Activated CD4-positive, CD25-positive, alpha-beta regulatory T cell treated with anti-CD3 and anti-CD28 coated beads, Interleukin-2, amount 50 U/mL, for 72 hours (primary cell): ENCODE measurements at regions not wholly inside any gene's neighbourhood (a gene's known extent, or its start where the extent isn't known, plus 50 kb on each side); places are given as distances from the start of the nearest gene placed in this dataset.

ENCODE experiments used
- DNase-seq: peaks from one replicate; pipeline ENCODE4 v3.0.0; 2021

DNA sequence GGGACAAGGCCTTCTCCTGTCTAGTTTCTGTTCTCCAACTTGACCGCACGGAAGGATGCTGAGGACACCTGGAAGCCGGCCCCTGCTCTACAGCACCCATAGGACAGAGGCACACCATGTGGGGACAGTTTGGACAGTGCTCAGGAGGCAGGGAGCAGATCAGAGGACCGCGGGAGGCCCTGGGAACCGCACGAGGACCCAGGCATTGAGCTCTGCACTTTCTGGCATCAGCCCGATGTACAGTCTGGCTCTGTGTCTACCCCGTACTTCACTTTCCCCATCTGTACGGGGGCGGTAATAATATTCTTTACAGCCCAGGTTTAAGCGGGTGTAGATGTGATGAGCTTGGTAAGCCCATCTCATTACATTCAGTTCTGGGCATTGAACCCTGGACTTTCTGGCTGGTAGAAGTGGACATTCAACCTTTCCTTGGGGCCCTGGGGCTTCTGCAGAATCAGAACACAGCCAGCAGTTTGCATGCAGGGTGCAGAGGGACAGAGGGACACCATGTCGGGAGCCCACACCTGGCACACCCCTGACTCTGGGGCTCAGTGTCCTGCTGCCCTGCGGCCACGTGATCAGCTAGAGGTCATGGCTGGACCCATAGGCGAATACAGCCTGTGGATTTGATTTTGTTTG, 258.7 kb downstream of the SEC14L1 start:
- DNase-seq: no peak

DNA sequence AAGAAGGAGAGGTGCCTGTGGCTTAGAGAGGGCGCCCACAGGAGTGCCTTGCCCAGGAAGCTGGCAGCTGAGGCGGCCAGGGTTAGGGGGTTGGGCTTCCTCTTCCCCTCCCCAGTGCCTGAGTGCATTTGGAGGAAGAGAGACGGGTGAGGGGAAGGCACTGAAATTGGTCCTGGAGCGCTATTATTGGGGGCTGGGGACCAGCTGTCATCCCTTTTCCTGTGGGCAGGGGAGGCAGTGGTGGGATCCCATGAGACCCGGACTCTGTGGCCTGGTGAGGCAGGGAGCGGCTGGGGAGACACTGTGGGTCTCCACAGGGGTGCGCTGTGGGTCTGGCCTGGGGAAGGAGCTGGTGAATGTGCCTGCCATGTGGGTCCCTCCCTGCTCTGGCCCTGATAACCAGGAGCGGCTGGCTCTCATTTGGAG, 259.7 kb downstream of the SEC14L1 start:
- peak; percentile 81 for DNase-seq

DNA sequence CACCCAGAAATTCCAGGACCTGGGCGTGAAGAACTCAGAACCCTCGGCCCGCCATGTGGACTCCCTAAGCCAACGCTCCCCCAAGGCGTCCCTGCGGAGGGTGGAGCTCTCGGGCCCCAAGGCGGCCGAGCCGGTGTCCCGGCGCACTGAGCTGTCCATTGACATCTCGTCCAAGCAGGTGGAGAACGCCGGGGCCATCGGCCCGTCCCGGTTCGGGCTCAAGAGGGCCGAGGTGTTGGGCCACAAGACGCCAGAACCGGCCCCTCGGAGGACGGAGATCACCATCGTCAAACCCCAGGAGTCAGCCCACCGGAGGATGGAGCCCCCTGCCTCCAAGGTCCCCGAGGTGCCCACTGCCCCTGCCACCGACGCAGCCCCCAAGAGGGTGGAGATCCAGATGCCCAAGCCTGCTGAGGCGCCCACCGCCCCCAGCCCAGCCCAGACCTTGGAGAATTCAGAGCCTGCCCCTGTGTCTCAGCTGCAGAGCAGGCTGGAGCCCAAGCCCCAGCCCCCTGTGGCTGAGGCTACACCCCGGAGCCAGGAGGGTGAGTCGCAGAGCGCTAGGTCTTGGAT, 261.5 kb downstream of the SEC14L1 start:
- DNase-seq: no peak

DNA sequence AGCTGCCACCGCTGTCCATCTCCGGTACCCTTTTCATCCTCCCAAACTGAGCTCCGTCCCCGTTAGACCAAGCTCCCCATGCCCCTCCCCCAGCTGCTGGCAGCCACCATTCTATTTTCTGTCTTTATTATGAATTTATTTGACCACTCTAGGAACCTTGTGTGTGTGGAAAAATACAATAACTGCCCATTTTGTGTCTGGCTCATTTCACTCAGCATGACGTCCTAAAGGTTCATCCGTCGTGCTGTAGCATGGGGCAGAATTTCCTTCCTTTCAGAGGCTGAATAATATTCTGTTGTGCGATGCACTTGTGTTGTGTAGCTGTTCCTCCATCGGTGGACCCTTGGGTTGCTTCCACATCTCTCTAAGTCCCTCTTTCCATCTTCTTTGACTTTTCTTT, 263.1 kb downstream of the SEC14L1 start:
- DNase-seq: no peak

DNA sequence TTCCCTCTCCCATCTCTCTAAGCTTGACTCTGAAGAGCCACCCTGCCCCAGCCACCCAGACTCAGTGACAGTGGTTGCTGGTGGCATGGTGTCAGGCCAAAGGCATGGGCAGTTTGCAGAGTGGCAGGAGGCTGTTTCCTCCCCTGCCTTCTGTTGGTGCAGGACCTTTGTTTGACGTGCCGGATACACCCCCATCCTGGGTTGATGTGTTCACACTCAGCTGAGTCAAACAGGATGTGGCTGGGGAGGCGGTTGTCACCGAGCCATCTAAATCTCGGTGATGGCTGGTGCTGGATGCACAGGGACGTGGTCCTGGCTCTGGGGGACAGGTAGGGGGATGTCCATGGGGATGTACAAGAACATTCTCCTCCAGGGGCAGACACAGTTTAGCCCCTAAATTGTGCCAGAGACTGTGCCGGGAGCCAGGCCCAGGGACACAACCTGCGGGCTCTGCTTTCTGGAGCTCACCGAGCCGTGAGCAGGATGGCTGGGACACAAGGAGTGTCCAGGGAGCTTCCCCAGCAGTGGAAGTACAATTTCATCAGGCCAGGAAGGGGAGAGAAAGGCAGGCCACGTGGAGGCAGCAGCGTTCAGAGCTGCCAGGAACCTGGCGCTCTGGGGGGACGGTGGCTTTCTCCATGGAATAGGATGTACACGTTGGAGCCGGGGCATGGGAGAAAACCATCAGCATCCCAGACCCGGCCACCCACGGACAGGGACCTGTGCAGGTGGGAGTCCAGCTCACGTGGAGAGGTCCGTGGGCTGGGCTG, 264.2 kb downstream of the SEC14L1 start:
- peak; percentile 78 for DNase-seq

DNA sequence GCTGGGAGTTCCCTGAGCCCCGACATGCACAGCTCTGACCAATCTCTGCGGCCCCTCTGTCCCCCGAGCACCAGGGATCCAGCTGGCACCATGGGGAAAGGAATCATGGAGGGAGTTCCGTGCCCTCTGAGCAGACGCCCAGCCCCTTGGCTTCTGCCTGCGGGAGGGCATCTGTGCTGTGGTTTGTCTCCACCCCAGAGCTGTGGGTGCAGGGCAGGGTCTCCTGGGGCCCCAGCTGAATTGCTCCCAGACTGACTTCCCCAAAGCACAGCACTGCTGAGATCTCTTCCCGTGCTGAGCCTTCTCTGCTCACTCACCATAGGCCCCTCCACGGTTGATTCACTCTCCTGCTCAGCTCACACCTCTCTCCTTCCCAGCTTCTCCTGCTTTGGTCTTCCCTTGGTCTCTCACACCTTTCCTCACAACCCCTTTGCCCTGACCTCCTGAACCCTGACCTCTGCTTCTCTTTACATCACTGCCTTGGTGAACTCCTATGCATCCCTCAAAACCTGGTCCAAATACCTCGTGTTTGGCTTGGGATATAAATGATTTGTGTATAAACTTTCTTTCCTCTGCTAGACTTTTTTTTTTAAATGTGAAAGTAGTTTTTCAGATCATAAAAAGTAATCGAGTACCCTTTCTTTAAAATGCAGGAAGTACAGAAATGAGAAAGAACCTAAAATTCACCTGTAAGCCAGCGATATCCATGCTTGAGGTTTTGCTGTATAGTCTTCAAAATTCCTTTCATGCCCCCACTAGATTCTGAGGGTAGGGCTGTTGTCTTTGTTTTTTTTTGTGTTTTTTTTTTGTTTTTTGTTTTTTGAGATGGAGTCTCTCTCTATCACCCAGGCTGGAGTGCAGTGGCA, 265.3 kb downstream of the SEC14L1 start:
- no peak for DNase-seq

DNA sequence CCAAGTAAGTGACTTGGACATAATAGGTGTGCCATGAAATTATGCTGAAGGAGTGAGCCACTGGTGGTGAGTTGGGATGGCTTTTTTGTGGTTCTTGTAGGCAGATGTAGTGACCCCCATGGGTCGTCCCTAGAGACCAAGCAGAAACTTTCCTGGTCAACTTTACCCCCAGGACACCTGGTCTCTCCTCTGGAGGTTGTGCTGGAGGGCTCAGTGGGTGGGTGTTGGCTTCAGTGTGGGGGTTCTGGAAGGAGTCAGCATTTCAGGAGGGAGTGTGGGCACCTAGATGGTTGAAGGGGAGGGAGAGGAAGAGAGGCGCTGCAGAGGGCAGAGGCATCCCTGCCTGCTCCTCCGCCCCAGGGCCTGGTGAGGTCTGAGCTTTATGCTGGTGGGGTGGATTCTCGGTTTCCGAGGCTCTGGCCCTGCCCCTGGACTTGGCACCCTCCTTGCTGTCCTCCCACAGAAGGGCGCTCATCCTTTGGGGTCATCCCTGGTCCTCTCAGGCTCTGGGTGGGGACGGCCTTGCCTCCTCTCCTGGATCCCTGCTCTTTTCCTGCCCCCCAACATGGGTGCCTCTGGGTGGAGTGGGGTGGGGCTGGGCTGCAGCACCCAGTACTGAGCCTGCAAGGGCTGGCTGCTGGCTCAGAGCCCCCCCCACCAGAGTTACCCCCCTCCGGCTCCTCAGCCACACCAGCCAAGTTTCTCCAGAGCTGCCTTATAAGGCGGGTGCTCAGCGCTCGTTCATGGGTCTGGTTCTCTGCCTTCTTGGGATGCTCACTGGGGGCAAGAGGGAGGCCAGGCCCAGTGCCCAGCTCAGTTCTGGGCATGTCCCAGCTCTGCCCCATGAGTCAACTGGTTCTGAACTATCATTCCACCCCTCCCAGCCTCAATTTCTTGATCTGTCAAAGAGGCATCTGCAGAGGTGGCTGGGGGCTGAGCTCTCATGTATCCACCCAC, 266.8 kb downstream of the SEC14L1 start:
- DNase-seq: no peak

DNA sequence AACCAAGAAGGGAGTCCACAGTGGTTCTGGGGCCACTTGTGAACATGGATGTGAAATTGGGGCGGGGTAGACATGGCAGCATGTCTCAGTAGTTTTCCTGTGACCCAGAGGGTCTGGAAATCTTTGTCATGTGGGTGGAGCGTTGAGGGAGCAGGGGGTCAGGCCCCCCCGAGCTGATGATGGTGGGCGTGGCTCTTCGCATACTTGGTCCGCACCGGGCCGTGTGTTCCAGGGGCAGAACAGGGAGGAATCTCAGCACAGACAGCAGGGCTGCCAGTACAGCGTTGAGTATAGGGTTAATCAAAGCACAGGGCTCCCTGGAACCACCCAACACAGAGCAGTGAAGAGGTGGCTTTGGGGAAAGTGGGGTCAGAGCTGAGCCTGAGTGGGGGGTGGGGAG, 267.5 kb downstream of the SEC14L1 start:
- no peak for DNase-seq

DNA sequence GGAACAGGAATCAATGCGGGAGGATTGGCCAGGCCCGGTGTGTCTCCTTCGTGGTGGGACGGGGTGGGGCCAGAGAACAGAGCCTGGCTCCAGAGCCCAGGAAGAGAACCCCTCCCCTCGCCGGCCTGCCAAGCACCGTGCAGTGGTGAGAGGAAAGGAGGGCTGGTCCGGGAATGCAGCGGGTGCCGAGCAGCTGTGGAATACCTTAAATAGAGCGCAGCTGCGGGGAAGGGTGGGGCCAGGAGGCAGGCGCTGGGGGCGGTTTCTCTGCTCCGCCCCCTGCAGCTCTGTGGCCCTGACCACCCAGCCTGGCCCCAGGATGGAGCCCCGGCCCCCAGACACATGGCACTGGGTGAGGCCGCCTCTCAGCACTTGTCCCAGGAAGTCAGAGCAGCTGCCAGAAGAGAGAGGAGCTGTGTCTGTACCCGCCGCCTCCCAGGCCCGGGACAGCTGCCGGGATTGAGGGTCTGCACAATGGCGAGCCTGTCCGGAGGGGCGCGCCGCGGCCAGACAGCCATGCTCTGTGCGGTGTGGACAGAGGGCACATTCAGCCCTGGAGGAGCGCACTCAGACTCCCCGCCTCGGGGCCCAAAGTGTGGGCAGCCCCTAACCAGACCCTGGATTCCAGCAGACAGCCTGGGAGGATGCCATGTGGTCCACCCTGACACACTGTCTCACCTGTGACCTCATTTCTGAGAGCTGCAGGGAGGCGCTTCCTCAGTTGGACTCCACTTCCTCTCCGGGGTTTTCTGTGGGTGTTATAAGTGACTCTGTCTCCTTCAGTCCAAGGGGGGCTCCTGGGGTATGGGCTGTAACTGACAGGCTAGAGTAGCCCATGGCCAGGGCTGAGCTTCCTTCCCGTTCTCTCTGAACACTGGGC, 268.8 kb downstream of the SEC14L1 start:
- DNase-seq: no peak

DNA sequence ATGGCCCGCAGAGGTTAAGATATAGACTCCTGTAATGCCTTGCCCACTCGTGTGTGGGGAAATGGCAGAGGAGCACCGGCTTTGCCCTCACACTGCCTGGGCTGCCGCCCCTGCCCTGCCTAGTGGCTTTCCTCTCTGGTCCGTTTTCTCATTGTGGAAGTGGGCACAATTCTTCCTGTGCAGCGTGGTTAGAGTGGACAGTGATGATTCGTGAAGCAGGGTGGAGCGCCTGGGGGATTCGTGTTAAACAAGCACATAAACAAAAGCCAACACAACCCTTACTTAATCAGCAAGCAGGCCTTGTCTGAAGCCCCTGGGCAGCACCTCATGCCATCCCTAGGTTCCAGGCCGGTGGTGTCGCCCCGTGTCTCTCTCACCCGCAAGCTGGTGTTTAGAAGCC, 269.7 kb downstream of the SEC14L1 start:
- DNase-seq: no peak

DNA sequence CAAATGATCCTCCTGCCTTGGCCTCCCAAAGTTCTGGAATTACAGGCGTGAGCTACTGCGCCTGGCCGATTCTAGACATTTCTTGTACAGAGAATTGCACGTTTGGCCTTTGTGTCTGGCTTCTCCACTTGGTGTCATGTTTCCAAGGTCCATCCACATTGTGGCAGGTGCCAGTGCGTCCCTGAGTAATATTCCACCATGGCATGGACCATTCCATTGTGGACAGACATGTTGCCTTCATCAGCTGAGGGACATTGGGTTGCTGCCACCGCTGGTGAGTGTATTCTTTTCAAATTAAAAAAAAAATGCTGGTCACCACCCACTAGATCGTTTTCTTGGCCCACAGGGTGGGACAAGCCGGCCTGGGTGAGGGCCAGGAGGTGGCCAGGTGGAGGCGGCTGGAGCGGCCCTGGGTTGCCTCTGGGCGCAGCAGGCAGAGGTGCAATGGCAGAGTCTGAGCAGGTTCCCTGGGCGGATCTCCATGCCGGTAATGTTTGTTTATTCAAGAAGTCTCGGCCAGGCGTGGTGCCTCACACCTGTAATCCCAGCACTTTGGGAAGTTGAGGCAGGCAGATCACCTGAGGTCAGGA, 274.1 kb downstream of the SEC14L1 start:
- no peak for DNase-seq

DNA sequence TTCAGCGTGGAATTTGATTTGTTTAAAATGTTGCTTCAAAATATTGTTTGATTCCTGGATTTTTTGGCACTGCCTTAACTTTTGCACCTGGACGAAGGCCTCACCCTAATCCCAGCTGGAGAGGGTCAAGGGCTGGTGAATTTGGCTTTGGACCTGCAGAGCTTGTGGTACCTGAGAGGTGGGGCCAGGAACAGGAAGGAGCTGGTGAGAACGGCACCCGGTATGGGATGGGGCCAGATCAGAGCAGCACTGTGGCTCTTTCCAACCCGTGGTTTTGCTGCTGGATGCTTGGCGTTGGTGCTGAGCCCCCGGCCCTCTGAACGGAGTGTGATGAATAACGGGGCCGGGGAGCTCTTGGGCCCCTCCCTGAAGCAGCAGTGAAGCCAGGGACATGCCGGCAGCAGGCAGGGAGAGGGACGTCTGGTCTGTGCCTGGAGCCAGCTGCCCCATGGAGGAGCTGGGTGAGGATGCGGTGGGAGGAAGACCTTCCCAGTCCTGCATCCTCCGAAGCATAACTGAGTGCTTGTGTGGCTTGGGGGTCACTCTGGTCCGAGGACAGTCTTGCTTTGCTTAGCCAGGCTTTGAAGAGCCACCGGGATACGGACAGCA, 275.4 kb downstream of the SEC14L1 start:
- no peak for DNase-seq

DNA sequence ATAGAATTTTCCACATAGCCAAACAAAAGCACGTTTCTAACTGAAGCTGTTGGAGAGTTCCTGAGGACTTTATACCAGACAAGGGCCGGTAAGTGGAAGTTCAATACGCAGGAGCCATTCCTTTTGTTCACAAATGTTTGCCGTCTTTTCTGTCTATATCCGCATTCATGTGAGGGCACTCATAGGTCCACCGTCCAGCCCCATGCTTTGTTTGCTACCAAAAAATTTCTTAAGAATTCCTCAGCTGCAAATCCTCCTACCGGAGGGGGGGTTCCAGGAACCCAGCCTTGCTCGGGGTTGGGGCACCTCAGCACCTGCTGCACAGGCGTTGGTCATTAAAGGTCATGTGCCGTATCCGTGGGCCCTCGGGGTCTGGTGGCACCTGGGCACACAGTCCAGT, 276.8 kb downstream of the SEC14L1 start:
- no peak for DNase-seq

DNA sequence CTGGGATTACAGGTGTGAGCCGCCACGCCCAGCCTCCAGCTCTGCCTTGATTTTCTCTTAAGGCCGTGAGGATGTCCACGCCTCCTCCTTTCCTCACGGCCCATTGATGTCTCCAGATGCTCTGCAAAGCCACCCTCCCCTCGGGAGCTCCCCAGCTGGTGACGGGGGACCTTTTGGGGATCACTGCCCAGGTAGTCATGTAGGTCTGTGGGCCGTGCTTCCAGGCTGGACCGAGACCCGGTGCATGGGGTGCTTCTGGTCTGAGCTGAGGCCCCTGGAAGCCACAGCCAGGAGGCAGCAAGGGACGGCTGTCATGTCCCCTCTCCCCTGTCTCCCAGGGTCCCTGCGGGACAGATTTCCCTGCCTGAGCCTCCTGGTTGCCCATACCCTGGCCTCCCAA, 277.8 kb downstream of the SEC14L1 start:
- DNase-seq: no peak

DNA sequence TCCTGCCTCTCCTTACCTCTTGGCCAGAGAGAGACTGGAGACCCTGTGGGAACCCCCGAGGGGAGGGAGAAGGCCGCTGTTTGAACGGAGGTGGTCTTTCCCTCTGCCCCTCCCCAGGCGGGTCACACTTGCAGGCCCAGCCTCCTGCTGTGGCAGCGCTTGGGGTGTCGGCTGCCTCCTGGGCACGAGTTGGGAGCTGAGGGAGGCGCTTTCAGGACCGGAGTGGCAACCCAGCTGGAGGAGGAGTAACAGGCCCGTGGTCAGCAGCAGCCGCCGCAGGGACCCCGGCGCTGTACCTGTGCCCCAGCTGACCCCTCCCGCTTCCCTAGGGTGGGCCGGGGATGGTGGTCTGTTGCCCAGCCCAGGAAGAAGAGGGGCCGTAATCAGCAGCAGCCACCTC, 278.3 kb downstream of the SEC14L1 start:
- DNase-seq: no peak

DNA sequence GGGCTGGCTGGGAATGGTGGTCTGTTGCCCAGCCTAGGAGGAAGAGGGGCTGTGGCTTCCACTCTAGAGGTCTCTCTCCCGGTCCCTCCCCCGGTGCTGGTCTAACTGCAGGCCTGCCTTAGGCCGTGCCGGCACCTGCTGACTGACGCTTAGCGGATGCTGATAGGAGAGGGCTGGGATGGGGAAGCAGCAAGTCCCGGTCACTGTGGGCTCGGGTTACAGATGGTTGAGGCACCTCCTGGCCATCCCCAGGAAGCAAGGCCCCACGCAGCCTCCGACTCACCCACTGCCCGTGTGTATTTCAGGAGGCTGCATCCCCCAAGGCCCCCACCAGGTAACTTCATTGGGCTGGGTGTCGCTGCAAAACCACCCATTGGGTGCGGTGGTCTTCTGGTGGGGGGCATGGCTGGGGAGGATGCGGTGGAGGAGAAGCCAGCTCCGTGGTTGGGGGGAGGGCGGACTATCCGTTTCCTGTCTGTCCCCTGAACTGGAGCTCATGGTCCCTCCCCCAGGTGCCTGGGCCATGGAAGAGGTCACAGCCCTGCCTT, 278.9 kb downstream of the SEC14L1 start:
- no peak for DNase-seq

DNA sequence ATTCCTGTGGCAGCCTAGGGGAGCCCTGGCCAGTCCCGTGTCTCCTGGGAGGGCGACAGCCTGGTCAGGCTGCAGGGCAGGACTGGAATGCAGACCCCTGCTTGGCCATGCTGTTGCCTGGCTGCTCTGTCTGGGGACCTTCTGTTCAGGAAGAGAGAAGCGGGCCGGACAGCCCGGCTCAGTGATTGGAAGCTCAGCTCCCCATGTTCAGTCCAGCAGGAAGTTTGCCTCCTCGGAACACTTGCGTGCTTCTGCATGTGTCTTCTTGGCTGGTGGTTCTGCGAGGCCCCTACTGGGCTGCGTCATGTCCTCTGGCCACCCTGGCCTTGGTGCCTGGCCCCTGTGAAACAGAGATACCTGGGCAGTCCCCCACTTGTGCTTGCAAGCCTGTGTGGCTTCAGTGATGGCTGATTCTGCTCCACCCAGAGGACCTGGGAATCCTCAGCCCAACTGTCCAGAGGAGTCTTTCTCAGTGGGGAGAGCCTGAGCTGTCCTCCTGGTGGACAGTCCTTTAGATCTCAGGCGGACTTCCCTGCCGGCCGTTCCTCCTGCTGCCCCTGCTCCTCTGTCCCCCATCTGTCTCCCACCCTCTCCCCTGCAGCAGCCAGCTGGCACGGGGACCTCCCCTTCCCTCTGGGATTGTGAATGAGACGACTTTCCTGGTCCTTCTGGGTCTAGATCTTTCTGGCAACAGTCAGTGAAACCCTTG, 279.5 kb downstream of the SEC14L1 start:
- no peak for DNase-seq

DNA sequence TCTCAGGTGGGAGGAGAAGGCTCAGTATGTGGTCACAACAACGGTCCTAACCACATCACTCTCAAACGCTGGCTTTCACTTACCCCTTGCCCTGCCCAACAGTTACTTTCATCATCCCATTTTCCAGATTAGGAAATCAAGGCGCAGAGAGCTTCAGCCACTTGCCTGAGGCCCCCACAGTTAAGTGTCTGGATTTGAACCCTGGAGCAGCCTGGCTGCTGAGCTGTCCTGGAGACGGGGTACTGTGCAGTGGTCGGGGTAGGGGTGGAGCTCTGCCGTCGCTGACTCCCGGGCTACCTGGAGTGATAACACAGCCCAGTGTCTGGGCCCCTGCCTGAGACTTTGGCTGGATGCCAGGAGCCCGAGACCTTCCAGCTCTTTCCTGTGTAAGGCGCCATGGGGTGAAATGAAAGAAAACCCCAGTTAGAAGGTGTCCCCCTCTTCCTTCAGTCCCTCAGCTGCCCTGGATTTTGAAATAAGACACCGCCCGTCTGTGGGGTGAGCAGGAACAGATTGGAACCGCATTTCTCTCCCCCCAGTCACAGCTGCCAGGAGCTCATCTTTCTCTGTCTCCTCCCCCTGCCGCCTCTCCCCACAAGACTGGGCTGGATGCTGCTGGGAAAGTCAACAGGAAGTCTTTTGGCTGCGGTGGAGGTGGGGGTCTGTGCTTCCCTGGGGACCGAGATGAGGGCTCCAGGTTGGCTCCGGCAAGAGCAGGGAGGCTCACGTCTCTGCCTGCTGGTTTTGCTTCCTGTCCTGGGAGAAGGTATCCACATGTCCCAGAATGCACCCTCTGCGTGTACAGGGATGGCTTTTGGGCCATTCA, 280.2 kb downstream of the SEC14L1 start:
- DNase-seq: no peak

DNA sequence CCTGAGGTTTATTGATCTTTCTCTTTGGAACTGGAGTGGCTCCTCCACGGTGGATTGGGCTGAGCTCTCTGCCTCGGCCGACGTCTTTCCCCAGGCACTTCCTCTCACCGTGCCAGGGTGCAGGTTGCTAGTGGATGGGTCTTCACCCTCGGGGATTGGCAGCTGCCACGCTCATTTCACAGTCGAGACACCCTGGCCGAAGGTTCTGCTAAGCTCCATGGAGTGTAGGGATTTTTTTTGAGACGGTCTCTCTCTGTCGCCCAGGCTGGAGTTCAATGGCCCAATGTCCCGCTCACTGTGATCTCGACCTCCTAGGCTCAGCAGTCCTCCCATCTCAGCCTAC, 280.8 kb downstream of the SEC14L1 start:
- DNase-seq: no peak
